Mesodermal cell (in vitro differentiated cells): ENCODE measurements at regions not wholly inside any gene's neighbourhood (a gene's known extent, or its start where the extent isn't known, plus 50 kb on each side); places are given as distances from the start of the nearest gene placed in this dataset.

Experiments used
- H3K27ac ChIP-seq: 2 replicates; pipeline ENCODE4 v1.7.0; 2013; ENCODE audit warnings: mild to moderate bottlenecking, low read depth, low read length, moderate library complexity; ENCODE audit not compliant: severe bottlenecking
- H3K36me3 ChIP-seq: 2 replicates; pipeline ENCODE4 v1.7.1; 2013; ENCODE audit warnings: mild to moderate bottlenecking, low read length, moderate library complexity; ENCODE audit not compliant: control insufficient read depth, insufficient read depth
- H3K4me1 ChIP-seq: one replicate; pipeline ENCODE4 v1.7.1; 2013; ENCODE audit warnings: mild to moderate bottlenecking, low read length; ENCODE audit not compliant: insufficient read depth, control insufficient read depth, poor library complexity, severe bottlenecking
- H3K4me3 ChIP-seq: 2 replicates; pipeline ENCODE4 v1.7.0; 2013; ENCODE audit warnings: low read length, control low read depth, mild to moderate bottlenecking; ENCODE audit not compliant: insufficient read depth, poor library complexity, severe bottlenecking; ENCODE audit errors: extremely low read depth
- H3K9me3 ChIP-seq: 2 replicates; pipeline ENCODE4 v1.7.1; 2013; ENCODE audit warnings: mild to moderate bottlenecking, low read length, moderate library complexity; ENCODE audit not compliant: control insufficient read depth
- WGBS, 2 experiments: methylation state at CpG; one replicate each; pipeline ENCODE4 v1.1.5; 2013; ENCODE audit warnings: missing lambda C conversion rate in 2 of 2; ENCODE audit not compliant: insufficient coverage in 2 of 2; 5-methylcytosine and 5-hydroxymethylcytosine counted together

DNA sequence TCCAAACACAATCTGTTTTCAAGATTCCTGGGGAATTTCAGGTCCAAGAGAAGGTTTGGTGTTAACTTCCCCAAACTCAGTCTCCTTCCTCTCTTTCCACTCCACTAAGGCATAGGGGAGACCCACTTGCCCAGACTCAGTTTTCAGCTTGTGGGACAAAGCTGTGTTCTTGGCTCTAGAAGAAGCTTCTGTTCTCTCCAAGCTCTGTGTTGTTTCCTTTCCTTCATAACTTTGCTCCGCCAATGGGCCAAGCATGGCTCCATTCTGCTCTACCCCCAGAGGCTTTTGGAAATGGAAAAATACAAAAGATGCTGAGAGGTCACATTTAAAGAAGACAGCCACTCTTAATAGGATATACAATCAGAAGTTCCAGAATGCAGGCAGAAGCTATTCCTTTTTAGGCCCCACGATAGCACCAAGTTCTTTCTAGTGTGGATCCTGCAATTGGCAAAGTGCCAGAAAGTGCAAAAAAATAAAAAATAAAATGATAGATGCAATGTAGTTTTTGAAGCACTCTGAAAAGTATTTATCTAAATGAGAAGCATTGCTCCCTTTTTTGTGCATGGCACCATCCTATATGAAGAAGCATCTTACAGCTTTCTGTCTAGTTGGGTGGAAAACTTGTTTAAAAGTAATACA, 510.1 kb downstream of the TXNL1 start:
- 86% methylated on average over 1 of the region's 2 CpGs; no CpG with 5 or more reads in 1 of the 2 experiments for WGBS, 2 experiments

DNA sequence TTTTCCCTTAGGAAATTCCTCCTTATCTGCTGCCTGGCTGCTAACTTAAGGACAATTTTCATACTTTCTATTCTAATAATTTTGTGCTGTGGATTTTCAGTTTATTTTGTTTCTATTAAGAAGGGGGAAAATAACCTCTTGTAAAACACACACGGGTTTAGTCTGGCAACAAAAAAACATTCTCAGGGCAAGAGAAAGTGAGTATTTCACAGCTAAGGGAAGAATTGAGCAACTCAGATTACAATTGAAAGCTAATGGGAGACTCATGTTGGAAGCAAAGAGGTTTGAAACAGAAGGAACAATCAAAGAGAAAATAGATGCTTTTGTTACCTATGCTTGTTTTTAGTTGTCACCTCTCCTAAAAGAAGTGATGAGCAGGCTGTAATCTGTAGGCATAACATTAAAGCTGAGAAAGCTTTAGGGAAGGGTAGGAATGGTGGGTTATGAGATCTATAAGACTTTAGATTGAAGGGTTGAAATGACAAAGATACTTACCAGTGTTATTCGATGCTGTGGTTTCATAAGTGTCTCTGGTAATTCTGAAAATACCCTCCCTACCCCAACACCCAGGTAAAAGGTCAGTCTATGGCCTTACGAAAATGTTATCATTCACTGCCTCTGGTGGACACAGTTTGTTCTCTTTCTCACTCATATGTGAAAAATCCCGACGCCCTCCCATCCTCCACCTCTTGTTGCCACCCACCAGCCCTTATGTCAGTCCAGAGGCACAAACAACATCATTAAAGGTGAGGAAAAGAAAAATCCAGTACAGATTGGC, 510.9 kb downstream of the TXNL1 start:
- H3K4me3 ChIP-seq = no peak overlapping the region
- H3K9me3 ChIP-seq = no peaks in the 10 kb centered on the region
- H3K4me1 ChIP-seq = no peaks in the 10 kb centered on the region
- no peak overlapping the region for H3K27ac ChIP-seq
- H3K36me3 ChIP-seq = no peaks in the 10 kb centered on the region
- 94% methylated on average over 4 of the region's 5 CpGs for WGBS, 2 experiments

More for the DNA sequence above, 510.1 kb downstream of the TXNL1 start:
- no peaks in the 10 kb centered on the region for H3K36me3 ChIP-seq
- no peak overlapping the region for H3K4me3 ChIP-seq
- no peak overlapping the region for H3K27ac ChIP-seq
- H3K4me1 ChIP-seq = no peaks in the 10 kb centered on the region
- no peaks in the 10 kb centered on the region for H3K9me3 ChIP-seq

DNA sequence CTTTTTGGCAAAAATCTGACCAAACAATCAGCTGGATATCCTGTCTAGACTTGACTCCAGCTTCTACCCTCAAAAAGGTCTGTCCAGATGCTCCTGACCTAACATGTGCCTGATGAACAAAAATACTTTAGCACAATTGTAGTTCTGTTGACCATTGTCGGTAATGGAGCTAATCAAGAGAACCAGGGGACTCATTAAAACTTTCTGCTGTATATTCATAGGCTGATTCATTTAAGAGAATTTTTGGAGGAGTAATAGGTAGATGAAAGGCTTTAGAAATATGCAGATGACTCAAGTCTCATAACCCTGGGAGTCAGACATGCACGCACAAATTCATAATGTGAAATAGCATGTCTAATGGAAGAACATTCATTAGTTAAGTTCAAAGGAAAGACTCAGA, 514.2 kb downstream of the TXNL1 start:
- Histone ChIP-seq H3K4me3 (no peak overlapping the region), H3K36me3 (no peaks in the 10 kb centered on the region), H3K4me1 (no peaks in the 10 kb centered on the region), H3K27ac (no peak overlapping the region), H3K9me3 (no peaks in the 10 kb centered on the region)
- 93 to 100% methylated on average over 2 of the region's 2 CpGs for WGBS, 2 experiments

DNA sequence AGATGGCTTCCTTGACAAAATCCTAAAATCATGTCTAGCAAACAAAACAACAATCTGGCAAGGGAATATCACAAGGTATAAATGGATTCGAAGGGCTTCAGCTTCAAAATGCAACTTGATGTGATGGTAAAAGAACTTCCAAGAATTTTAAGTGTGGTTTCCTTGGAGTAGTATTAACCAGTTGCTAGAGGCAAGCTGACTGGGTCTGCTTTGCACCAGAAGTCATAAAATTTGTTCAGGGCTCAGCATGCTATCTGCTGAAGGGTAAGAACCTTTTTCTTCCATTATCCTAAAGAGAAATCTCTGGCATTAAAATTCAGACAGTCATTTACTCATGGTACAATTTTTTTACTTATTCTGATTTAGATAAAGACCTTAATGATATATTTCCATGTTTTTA, 516.7 kb downstream of the TXNL1 start:
- Histone ChIP-seq H3K27ac (no peak overlapping the region), H3K4me1 (no peaks in the 10 kb centered on the region), H3K9me3 (no peaks in the 10 kb centered on the region), H3K36me3 (no peaks in the 10 kb centered on the region), H3K4me3 (no peak overlapping the region)
- 71 to 100% methylated on average over 1 of the region's 1 CpG for WGBS, 2 experiments

DNA sequence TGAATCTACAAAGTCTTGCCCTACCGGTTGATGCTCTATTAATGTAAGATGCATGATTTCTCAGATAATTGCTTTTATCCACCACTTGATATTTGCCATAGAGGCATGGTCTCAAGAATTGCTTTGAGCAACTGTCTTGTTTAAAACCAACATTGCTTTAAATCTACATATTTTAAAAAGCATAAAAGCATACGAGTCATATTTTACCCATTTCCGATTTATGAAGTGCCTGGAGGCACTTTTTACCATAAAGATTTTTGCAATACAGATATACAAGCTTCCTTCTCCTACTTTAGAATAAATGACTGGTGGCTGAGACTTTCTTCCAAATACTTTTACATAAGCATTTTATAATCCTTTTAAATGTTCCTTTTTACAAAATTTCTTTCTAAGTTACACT, 517.6 kb downstream of the TXNL1 start:
- Histone ChIP-seq H3K27ac (no peak overlapping the region), H3K4me1 (no peaks in the 10 kb centered on the region), H3K36me3 (no peaks in the 10 kb centered on the region), H3K9me3 (no peaks in the 10 kb centered on the region), H3K4me3 (no peak overlapping the region)
- WGBS, 2 experiments = 90 to 100% methylated on average over 1 to 2 of the region's 3 CpGs

DNA sequence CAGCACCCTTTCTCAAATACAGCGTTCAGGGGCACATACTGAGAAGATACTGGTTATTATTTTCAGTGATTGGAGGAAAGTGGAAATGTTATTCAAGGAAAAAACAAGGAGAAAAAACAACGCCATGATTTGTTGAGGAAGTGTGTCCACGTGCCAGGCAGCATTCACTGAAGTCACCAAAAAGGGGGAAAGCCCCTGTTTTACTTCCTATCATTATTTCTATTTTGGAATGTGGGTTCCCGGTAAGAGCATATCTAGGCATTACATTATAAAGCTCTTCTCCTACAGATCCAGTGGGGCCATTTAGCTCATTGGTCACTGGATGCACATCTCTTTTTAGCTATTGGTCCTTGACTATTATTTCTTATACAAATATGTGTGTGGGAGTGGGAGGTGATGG, 518.7 kb downstream of the TXNL1 start:
- no peaks in the 10 kb centered on the region for H3K4me1 ChIP-seq
- H3K36me3 ChIP-seq = no peaks in the 10 kb centered on the region
- 94% methylated on average over 2 of the region's 4 CpGs; no CpG with 5 or more reads in 1 of the 2 experiments for WGBS, 2 experiments
- no peaks in the 10 kb centered on the region for H3K9me3 ChIP-seq
- no peak overlapping the region for H3K4me3 ChIP-seq
- no peak overlapping the region for H3K27ac ChIP-seq

DNA sequence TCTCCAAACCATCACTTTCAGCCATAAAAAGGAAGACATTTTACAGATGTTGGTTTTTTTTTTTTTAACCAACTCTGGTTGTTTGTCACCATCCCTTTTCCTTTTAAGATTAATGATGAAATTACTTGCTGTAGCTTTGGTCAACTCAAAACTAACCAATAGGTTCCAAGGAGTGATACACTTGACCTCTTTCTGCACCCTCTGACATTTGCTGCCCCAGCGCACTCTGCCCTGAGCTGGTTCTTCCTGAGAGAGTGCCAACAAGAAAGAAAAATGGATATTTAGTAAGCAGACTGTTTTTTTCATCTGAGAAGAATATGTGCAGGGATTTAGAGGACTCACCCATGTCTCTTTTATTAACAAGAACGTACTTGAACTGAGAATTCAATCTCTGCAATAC, 520.0 kb downstream of the TXNL1 start:
- H3K27ac ChIP-seq = no peak overlapping the region
- H3K36me3 ChIP-seq = no peaks in the 10 kb centered on the region
- no peaks in the 10 kb centered on the region for H3K9me3 ChIP-seq
- no CpG with 5 or more reads among the region's 2 CpGs for WGBS, 2 experiments
- H3K4me1 ChIP-seq = no peaks in the 10 kb centered on the region
- H3K4me3 ChIP-seq = no peak overlapping the region

DNA sequence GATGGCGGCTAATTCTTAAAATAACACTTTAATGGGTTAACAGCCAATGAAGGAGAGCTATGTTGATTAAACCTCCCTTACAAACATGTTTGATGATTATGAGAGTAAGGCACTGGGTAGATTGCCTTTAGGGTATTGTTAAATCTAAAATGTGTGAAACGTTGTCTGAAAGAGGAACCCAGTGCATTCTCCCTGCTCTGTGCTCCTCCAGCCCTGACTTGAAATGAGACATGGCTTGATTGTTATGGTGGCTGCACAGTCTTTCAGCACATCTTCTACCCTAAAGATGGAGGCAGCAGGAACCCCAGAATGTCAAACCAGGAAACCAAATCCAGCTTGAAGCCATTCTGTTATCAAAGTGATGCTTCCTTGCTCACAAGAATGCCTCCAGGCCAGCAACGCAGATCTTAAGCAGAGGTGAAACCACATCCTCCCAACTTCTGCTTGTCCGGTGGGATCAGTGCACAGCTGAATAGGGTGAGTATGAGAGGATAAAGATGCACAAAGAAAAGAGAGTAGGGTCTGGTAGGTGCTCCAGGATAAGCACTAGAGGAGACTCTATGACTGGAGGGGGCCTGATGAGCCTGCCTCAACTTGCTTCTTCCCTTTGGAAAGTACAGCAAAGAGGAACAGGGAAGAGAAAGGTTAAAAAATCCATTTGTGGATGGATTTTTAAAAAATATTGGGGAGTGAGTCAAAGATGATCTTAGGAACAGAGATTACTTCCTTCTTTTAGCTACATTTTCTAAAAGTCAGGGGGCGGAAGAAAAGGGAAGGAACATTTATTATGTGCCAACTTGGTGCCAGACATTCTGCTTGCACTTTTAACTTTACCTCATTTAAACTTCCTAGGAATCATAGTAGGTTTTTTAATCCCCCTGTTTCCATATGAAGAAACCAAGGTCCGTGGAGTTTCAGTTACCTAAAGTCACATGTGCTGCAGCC, 523.0 kb downstream of the TXNL1 start:
- no peaks in the 10 kb centered on the region for H3K9me3 ChIP-seq
- no peak overlapping the region for H3K4me3 ChIP-seq
- 97 to 100% methylated on average over 3 to 4 of the region's 6 CpGs for WGBS, 2 experiments
- H3K36me3 ChIP-seq = no peaks in the 10 kb centered on the region
- H3K27ac ChIP-seq = no peak overlapping the region
- no peaks in the 10 kb centered on the region for H3K4me1 ChIP-seq

DNA sequence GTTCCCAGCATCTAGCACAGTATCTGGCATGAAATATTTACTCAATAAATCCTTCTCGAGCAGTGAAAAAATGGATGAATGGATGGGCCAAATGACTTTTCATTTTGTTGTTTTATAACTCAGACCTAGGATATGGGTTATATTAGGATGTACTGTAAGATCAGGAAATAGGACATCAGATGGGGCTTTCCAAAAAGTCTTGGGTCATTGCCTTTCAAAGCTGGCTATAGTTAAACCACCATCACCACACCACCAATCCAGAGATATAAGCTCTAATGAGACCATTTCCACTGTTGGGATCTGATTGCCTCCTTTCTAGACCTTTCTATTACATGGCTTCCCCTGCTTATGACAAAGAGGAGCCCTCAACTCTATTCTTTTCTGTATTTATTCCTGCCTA, 525.0 kb upstream of the TCF4 start:
- Histone ChIP-seq H3K27ac (no peak overlapping the region), H3K4me1 (no peaks in the 10 kb centered on the region), H3K36me3 (no peaks in the 10 kb centered on the region), H3K9me3 (no peaks in the 10 kb centered on the region), H3K4me3 (no peak overlapping the region)
- WGBS, 2 experiments = 100% methylated on average over 1 of the region's 1 CpG; no CpG with 5 or more reads in 1 of the 2 experiments

DNA sequence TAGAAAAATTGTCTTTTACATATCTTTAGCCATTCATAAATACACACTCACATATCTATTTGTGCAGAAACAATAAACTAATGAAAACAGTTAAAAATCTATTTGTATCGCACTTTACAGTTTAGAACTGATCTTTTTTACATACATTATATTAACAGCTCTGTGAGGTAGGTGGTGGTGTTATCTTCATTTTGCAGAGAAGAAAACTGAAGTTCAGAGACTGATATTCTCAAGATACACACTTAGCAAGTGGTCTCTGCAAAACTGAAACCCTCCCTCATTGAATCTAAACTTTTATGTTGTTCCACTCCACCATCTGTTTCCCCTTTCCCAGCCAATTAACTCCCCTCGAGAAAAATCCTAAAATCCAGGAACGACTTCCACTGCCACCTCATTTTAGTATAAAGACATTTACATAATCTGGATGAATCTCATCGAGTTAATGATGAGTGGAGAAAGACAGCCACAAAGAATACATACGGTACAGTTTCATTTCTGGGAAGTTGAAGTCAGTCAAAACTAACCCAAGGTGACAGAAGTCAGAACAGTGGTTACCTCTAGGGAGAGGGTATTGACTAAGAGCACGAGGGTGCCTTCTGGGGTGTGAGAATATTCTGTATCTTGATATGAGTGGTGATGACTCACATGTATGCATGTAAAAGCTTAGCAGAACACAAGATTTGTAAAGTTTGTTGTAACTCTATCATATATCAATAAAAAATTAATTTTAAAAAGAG, 524.2 kb upstream of the TCF4 start:
- H3K27ac ChIP-seq = no peak overlapping the region
- WGBS, 2 experiments = 83 to 95% methylated on average over 1 to 3 of the region's 6 CpGs
- no peaks in the 10 kb centered on the region for H3K4me1 ChIP-seq
- H3K36me3 ChIP-seq = no peaks in the 10 kb centered on the region
- no peak overlapping the region for H3K4me3 ChIP-seq
- no peaks in the 10 kb centered on the region for H3K9me3 ChIP-seq
